Esophagus squamous epithelium (tissue), 5 donors: ENCODE measurements at regions not wholly inside any gene's neighbourhood (a gene's known extent, or its start where the extent isn't known, plus 50 kb on each side); places are given as distances from the start of the nearest gene placed in this dataset.

Experiments used
- DNase-seq: peaks from one replicate; lab custom pipeline; 2025; lab: John Stamatoyannopoulos, UW
- H3K27ac ChIP-seq, 4 donors: fragments of 200-600 bp; sonication (generic); one replicate each; pipeline ENCODE4 v1.5.1; 2016 to 2019; ENCODE audit warnings: mild to moderate bottlenecking in 1 of 4
- H3K27me3 ChIP-seq, 4 donors: fragments of 200-600 bp; sonication (generic); 1 replicate in 3 of 4; 2 replicates in 1 of 4; pipeline versions ENCODE4 v1.5.1 to v1.6.0; 2017 to 2021; ENCODE audit warnings: antibody characterized with exemption in 1 of 4
- H3K36me3 ChIP-seq, 3 donors: fragments of 200-600 bp; sonication (generic); one replicate each; pipeline ENCODE4 v1.5.1; 2016 to 2019
- H3K4me1 ChIP-seq, 3 donors: fragments of 200-600 bp; sonication (generic); one replicate each; pipeline ENCODE4 v1.5.1; 2017 to 2019
- H3K4me3 ChIP-seq, 4 donors: fragments of 200-600 bp; sonication (generic); 1 replicate in 3 of 4; 2 replicates in 1 of 4; pipeline ENCODE4 v1.5.1; 2016 to 2019; ENCODE audit warnings: mild to moderate bottlenecking in 2 of 4, moderate library complexity in 1 of 4
- H3K9me3 ChIP-seq, 3 donors: fragments of 200-600 bp; sonication (generic); one replicate each; pipeline ENCODE4 v1.5.1; 2016 to 2019
- CTCF ChIP-seq, 6 experiments: fragments of 450-650 bp in 4 of 6; fragments of 200-600 bp in 2 of 6; sonication (generic) in 2 of 6; IDR thresholded peaks; one replicate each; pipeline ENCODE4 v1.5.1; 2016 to 2019; ENCODE audit warnings: antibody characterized with exemption in 6 of 6, mild to moderate bottlenecking in 4 of 6, moderate library complexity in 4 of 6
- POLR2A ChIP-seq, 4 donors: fragments of 450-650 bp; IDR thresholded peaks; one replicate each; pipeline ENCODE4 v1.6.1; 2017; ENCODE audit warnings: antibody characterized with exemption in 4 of 4, mild to moderate bottlenecking in 4 of 4, moderate library complexity in 3 of 4
- WGBS, 2 donors: methylation state at CpG; one replicate each; pipeline ENCODE4 v1.1.5; 2018; 5-methylcytosine and 5-hydroxymethylcytosine counted together
- intact Hi-C: fragments of 100-400 bp; cut with DNase I; formaldehyde crosslinking; loops from one replicate; pipeline ENCODE4 v1.15.0; 2022
- donor health status: DM: yes; HTN: yes; CAD: no.

- intact Hi-C loops: no loop called here
- H3K9me3 ChIP-seq: peaks cover 0 to 10% (median 5%) of the 10 kb centered on the region in 3 donors
- no peak for DNase-seq
- H3K27ac ChIP-seq: no peak overlapping the region
- H3K36me3 ChIP-seq: no peaks in the 10 kb centered on the region
- no peaks in the 10 kb centered on the region for H3K4me1 ChIP-seq
- TF ChIP-seq CTCF (IDR thresholded peaks at IDR 0.05): no peak
- TF ChIP-seq POLR2A (IDR thresholded peaks at IDR 0.05): no peak
- no peak overlapping the region for H3K4me3 ChIP-seq
- H3K27me3 ChIP-seq: no peaks in the 10 kb centered on the region
These were observed 177.9 kb upstream of the LRP1B start for GRCh38 chr2:142308744-142309143.

GRCh38 chr2:142307616-142308115, 176.8 kb upstream of the LRP1B start:
- H3K36me3 ChIP-seq: no peaks in the 10 kb centered on the region
- H3K9me3 ChIP-seq: peaks cover 0 to 10% (median 5%) of the 10 kb centered on the region in 3 donors
- H3K27ac ChIP-seq: no peak overlapping the region
- no peak for TF ChIP-seq CTCF (IDR thresholded peaks at IDR 0.05)
- TF ChIP-seq POLR2A (IDR thresholded peaks at IDR 0.05): no peak
- intact Hi-C loops: no loop called here
- no peak overlapping the region for H3K4me3 ChIP-seq
- no peaks in the 10 kb centered on the region for H3K27me3 ChIP-seq
- WGBS, 2 donors: 55 to 58% methylated on average over 4 of the region's 4 CpGs
- no peak for DNase-seq
- H3K4me1 ChIP-seq: no peaks in the 10 kb centered on the region

GRCh38 chr2:142307086-142307485, 176.3 kb upstream of the LRP1B start:
- WGBS, 2 donors: 72 to 75% methylated on average over 1 of the region's 1 CpG
- DNase-seq: no peak
- Histone ChIP-seq H3K4me1 (no peaks in the 10 kb centered on the region), H3K36me3 (no peaks in the 10 kb centered on the region), H3K27ac (no peak overlapping the region), H3K9me3 (peaks cover 0 to 10% (median 5%) of the 10 kb centered on the region in 3 donors), H3K4me3 (no peak overlapping the region), H3K27me3 (no peaks in the 10 kb centered on the region)
- TF ChIP-seq CTCF (IDR thresholded peaks at IDR 0.05) (no peak), POLR2A (IDR thresholded peaks at IDR 0.05) (no peak)
- intact Hi-C loops: no loop called here

GRCh38 chr2:142306131-142306530, 175.3 kb upstream of the LRP1B start:
- Histone ChIP-seq H3K4me3 (no peak overlapping the region), H3K27me3 (no peaks in the 10 kb centered on the region), H3K27ac (no peak overlapping the region), H3K36me3 (no peaks in the 10 kb centered on the region), H3K9me3 (peaks cover 0 to 10% (median 5%) of the 10 kb centered on the region in 3 donors), H3K4me1 (no peaks in the 10 kb centered on the region)
- TF ChIP-seq POLR2A (IDR thresholded peaks at IDR 0.05) (no peak), CTCF (IDR thresholded peaks at IDR 0.05) (no peak)
- no peak for DNase-seq
- intact Hi-C loops: no loop called here

- no peak for DNase-seq
- intact Hi-C loops: no loop called here
- Histone ChIP-seq H3K4me1 (no peaks in the 10 kb centered on the region), H3K9me3 (no peaks in the 10 kb centered on the region), H3K4me3 (no peak overlapping the region), H3K36me3 (no peaks in the 10 kb centered on the region), H3K27ac (no peak overlapping the region), H3K27me3 (no peaks in the 10 kb centered on the region)
- TF ChIP-seq CTCF (IDR thresholded peaks at IDR 0.05): no peak
These were observed 169.7 kb upstream of the LRP1B start for GRCh38 chr2:142300517-142300916.
